ENCODE measurements at regions not wholly inside any gene's neighbourhood (a gene's known extent, or its start where the extent isn't known, plus 50 kb on each side); places are given as distances from the start of the nearest gene placed in this dataset.

GRCh38 chr3:13702286-13702685 is 153.4 kb downstream of the FBLN2 start:
- TF ChIP-seq, protein P1, sequence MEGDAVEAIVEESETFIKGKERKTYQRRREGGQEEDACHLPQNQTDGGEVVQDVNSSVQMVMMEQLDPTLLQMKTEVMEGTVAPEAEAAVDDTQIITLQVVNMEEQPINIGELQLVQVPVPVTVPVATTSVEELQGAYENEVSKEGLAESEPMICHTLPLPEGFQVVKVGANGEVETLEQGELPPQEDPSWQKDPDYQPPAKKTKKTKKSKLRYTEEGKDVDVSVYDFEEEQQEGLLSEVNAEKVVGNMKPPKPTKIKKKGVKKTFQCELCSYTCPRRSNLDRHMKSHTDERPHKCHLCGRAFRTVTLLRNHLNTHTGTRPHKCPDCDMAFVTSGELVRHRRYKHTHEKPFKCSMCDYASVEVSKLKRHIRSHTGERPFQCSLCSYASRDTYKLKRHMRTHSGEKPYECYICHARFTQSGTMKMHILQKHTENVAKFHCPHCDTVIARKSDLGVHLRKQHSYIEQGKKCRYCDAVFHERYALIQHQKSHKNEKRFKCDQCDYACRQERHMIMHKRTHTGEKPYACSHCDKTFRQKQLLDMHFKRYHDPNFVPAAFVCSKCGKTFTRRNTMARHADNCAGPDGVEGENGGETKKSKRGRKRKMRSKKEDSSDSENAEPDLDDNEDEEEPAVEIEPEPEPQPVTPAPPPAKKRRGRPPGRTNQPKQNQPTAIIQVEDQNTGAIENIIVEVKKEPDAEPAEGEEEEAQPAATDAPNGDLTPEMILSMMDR (conservative IDR thresholded peaks at IDR 0.05; ENCODE audit: low read depth in 2 of 2), result no peak
- TF ChIP-seq EZH2phosphoT487 (IDR thresholded peaks at IDR 0.05; ENCODE audit: unreplicated experiment), result no peak

Data from GM23338 (cell line).